ENCODE measurements at regions not wholly inside any gene's neighbourhood (a gene's known extent, or its start where the extent isn't known, plus 50 kb on each side); places are given as distances from the start of the nearest gene placed in this dataset.

DNA sequence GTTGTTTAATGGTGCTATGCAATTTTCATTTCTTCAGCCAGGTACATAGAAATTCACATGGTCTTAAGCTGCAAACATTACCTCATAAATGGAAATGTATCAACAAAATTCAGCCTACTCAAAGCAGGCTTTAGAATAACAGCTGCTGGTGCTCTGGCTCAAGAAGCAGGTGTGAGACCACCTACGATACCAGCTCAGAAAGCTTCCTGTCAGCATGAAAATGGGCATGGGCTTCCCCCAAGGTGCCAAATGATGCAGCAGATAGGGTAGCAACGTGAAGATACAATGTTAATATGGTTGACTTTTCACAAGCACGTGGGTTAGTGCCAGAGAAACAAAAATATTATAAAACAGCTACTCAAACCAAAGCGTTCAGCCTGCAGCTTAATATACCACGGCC lies 343.4 kb upstream of the PRICKLE1 start:
- TF ChIP-seq EZH2 (IDR thresholded peaks at IDR 0.05; ENCODE audit: low read length): no peak
- Histone ChIP-seq H4K20me1 (ENCODE audit: control insufficient read depth, extremely low read depth, insufficient read depth, low read length) (no peaks in the 10 kb centered on the region), H3K4me3 (ENCODE audit: control insufficient read depth in 2 of 3, extremely low read depth in 1 of 3, insufficient read depth in 2 of 3, low read depth in 1 of 3, low read length in 3 of 3) (no peak overlapping the region), H3K36me3 (ENCODE audit: control insufficient read depth in 2 of 2, extremely low read depth in 1 of 2, insufficient read depth in 2 of 2, low read length in 2 of 2) (no peaks in the 10 kb centered on the region), H3K4me2 (ENCODE audit: control insufficient read depth, extremely low read depth, insufficient read depth, low read depth, low read length) (no peak overlapping the region), H2AFZ (ENCODE audit: control insufficient read depth, low read length) (no peak overlapping the region), H3K9me1 (ENCODE audit: control insufficient read depth, extremely low read depth, insufficient read depth, low read length) (no peaks in the 10 kb centered on the region), H3K9ac (ENCODE audit: control insufficient read depth, extremely low read depth, insufficient read depth, low read length) (no peak overlapping the region), H3K4me1 (ENCODE audit: control insufficient read depth, extremely low read depth, insufficient read depth, low read length) (peaks cover 2% of the 10 kb centered on the region), H3K27me3 (ENCODE audit: control insufficient read depth, extremely low read depth, insufficient read depth, low read length) (no peaks in the 10 kb centered on the region), H3K9me3 (ENCODE audit: control insufficient read depth, low read depth, low read length) (no peaks in the 10 kb centered on the region), H3K79me2 (ENCODE audit: control insufficient read depth, insufficient read depth, low read length) (no peaks in the 10 kb centered on the region), H3K27ac (ENCODE audit: control insufficient read depth, insufficient read depth, low read length) (no peak overlapping the region)
- dilution Hi-C loops (cut with MboI; ENCODE audit: extremely low pct_ligation_motif_present, low sequenced_read_pairs): no loop called here
- FAIRE-seq (no peak), DNase-seq (ENCODE audit: low read depth, low spot score) (no peak)

DNA sequence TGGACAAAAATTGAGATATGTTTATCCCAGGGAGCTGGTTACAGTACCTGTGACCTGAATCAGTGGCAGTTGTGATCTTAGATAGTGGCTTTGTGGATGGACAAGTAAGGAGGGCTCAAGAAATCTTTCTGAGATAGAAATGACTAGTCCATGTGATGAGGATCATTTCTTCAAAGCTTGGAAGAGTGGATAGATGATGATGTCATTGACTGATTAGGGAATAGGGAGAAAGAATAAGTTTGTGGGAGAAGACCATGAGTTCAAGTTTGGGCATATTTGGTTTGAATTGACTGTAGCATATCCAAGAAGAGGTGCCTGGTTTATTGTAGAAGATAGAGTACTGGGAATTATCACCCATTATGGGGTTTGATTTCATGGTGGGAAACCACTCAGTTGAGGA lies 336.7 kb upstream of the PRICKLE1 start:
- no peaks in the 10 kb centered on the region for H3K27me3 ChIP-seq (ENCODE audit: control insufficient read depth, extremely low read depth, insufficient read depth, low read length)
- no peaks in the 10 kb centered on the region for H3K79me2 ChIP-seq (ENCODE audit: control insufficient read depth, insufficient read depth, low read length)
- no peak overlapping the region for H3K4me2 ChIP-seq (ENCODE audit: control insufficient read depth, extremely low read depth, insufficient read depth, low read depth, low read length)
- no peaks in the 10 kb centered on the region for H4K20me1 ChIP-seq (ENCODE audit: control insufficient read depth, extremely low read depth, insufficient read depth, low read length)
- no peaks in the 10 kb centered on the region for H3K36me3 ChIP-seq (ENCODE audit: control insufficient read depth in 2 of 2, extremely low read depth in 1 of 2, insufficient read depth in 2 of 2, low read length in 2 of 2)
- H3K27ac ChIP-seq (ENCODE audit: control insufficient read depth, insufficient read depth, low read length): no peak overlapping the region
- dilution Hi-C loops (cut with MboI; ENCODE audit: extremely low pct_ligation_motif_present, low sequenced_read_pairs): no loop called here
- TF ChIP-seq CTCF (optimal IDR thresholded peaks at IDR 0.05 in 1 of 3, IDR thresholded peaks at IDR 0.05 in 1 of 3, conservative IDR thresholded peaks at IDR 0.05 in 1 of 3; ENCODE audit: extremely low read depth in 1 of 3, insufficient read depth in 2 of 3, low read length in 3 of 3): no peak
- no peak for TF ChIP-seq EZH2 (IDR thresholded peaks at IDR 0.05; ENCODE audit: low read length)
- no peak overlapping the region for H2AFZ ChIP-seq (ENCODE audit: control insufficient read depth, low read length)
- FAIRE-seq: peak; percentile 26
- H3K4me3 ChIP-seq (ENCODE audit: control insufficient read depth in 2 of 3, extremely low read depth in 1 of 3, insufficient read depth in 2 of 3, low read depth in 1 of 3, low read length in 3 of 3): no peak overlapping the region
- no peaks in the 10 kb centered on the region for H3K9me1 ChIP-seq (ENCODE audit: control insufficient read depth, extremely low read depth, insufficient read depth, low read length)
- no peak overlapping the region for H3K9ac ChIP-seq (ENCODE audit: control insufficient read depth, extremely low read depth, insufficient read depth, low read length)
- H3K9me3 ChIP-seq (ENCODE audit: control insufficient read depth, low read depth, low read length): no peaks in the 10 kb centered on the region
- no peak for DNase-seq (ENCODE audit: low read depth, low spot score)
- H3K4me1 ChIP-seq (ENCODE audit: control insufficient read depth, extremely low read depth, insufficient read depth, low read length): peaks cover 19% of the 10 kb centered on the region

DNA sequence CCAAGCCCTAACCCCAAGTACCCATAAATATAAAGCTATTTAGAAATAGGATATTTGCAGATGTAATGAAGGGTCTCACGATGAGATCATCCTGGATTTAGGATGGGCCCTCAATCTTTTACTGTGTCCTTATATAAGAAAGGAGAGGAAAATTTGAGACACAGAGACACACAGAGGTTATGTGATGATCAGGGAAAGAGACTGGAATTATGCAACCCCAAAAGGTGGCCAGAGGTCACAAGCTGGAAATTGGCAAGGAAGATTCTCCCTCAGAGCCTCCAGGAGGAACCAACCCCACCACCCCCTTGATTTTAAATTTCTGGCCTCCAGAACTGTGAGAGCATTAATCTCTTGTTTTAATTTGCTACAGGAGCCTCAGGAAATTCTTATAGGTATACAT lies 334.9 kb upstream of the PRICKLE1 start:
- Histone ChIP-seq H3K4me3 (ENCODE audit: control insufficient read depth in 2 of 3, extremely low read depth in 1 of 3, insufficient read depth in 2 of 3, low read depth in 1 of 3, low read length in 3 of 3) (no peak overlapping the region), H2AFZ (ENCODE audit: control insufficient read depth, low read length) (no peak overlapping the region), H3K36me3 (ENCODE audit: control insufficient read depth in 2 of 2, extremely low read depth in 1 of 2, insufficient read depth in 2 of 2, low read length in 2 of 2) (no peaks in the 10 kb centered on the region), H3K9me1 (ENCODE audit: control insufficient read depth, extremely low read depth, insufficient read depth, low read length) (no peaks in the 10 kb centered on the region), H3K27me3 (ENCODE audit: control insufficient read depth, extremely low read depth, insufficient read depth, low read length) (no peaks in the 10 kb centered on the region), H3K4me2 (ENCODE audit: control insufficient read depth, extremely low read depth, insufficient read depth, low read depth, low read length) (no peak overlapping the region), H3K9ac (ENCODE audit: control insufficient read depth, extremely low read depth, insufficient read depth, low read length) (no peak overlapping the region), H3K79me2 (ENCODE audit: control insufficient read depth, insufficient read depth, low read length) (no peaks in the 10 kb centered on the region), H3K4me1 (ENCODE audit: control insufficient read depth, extremely low read depth, insufficient read depth, low read length) (peaks cover 21% of the 10 kb centered on the region), H4K20me1 (ENCODE audit: control insufficient read depth, extremely low read depth, insufficient read depth, low read length) (no peaks in the 10 kb centered on the region), H3K9me3 (ENCODE audit: control insufficient read depth, low read depth, low read length) (no peaks in the 10 kb centered on the region), H3K27ac (ENCODE audit: control insufficient read depth, insufficient read depth, low read length) (no peak overlapping the region)
- no peak for DNase-seq (ENCODE audit: low read depth, low spot score)
- no peak for FAIRE-seq
- dilution Hi-C loops (cut with MboI; ENCODE audit: extremely low pct_ligation_motif_present, low sequenced_read_pairs): no loop called here
- TF ChIP-seq EZH2 (IDR thresholded peaks at IDR 0.05; ENCODE audit: low read length) (no peak), CTCF (optimal IDR thresholded peaks at IDR 0.05 in 1 of 3, IDR thresholded peaks at IDR 0.05 in 1 of 3, conservative IDR thresholded peaks at IDR 0.05 in 1 of 3; ENCODE audit: extremely low read depth in 1 of 3, insufficient read depth in 2 of 3, low read length in 3 of 3) (no peak)

Measured in keratinocyte (primary cell).